GM20000 (cell line): ENCODE measurements at regions not wholly inside any gene's neighbourhood (a gene's known extent, or its start where the extent isn't known, plus 50 kb on each side); places are given as distances from the start of the nearest gene placed in this dataset.
A peak's percentile ranks its signal among the peaks of the same experiment; 100 is the strongest.
"Not testable (repeated sequence)": the region's sequence is repeated elsewhere in the genome, so short reads cannot be mapped to it uniquely, and the experiment has no call there.

Source experiments
- DNase-seq: peaks from one replicate; pipeline ENCODE4 v3.0.0; 2012; ENCODE audit warnings: low spot score
- CTCF ChIP-seq: IDR thresholded peaks from 2 replicates; pipeline ENCODE4 v1.5.1; 2012; ENCODE audit warnings: mild to moderate bottlenecking, control low read depth; ENCODE audit errors: extremely low read depth, missing control alignments

DNA sequence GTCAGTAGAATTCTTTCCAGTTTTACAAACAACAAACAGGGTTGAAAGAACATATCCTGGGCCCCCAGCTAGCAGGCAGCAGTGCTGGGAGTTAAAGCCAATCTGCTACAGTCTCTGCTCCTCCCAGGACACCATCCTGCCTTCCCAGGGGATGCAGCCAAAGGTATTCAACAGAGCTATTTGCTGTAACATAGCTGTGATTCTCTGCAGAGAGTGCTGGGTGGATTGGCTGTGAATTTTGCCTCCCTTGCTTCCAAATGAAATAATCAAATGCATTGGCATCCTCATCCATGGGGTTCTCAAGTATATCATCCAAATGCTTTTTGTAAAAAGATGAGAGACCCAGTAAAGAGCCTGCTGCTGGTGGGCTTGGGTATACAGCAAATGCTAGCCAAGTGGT lies 124.3 kb downstream of the NPIPB5 start:
- no peak for DNase-seq
- TF ChIP-seq CTCF = no peak

DNA sequence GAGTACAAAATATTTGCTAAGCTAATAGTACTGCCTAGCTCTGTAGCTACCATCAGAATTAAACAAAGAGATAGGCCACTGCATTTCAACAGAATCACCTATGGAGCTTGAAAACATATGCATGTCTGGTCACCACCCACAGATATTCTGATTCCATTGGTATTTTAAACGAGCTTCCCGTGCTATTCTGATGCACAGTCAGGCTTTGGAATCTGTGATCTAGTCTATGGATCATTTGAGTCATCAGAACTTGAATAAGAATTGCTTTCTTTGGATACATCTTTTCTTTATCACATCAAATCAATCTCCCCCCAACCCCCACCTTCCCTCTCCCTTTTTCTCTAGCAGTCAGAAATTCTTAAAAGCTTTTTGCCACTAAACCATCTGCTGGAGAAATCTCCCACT lies 124.7 kb downstream of the NPIPB5 start:
- DNase-seq = no peak
- no peak for TF ChIP-seq CTCF

DNA sequence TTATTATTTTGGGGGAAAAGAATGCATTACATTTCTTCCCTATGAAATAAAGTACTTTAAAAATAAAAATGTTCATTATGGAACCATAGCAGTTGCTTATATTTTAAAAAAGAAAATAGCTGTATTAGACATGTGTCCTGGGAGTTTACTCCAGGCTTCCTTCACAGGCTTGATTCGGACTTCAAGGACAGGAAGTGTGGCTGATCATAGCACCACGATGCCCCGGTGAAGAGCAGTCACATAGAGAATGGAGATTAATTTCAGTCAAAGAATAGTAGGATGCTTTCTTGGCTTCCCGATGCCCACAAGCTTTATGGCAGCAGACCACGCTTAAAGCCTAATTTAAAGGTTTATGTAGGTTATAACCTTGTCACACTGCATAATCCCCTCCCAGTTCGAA lies 125.1 kb downstream of the NPIPB5 start:
- no peak for TF ChIP-seq CTCF
- DNase-seq = no peak

DNA sequence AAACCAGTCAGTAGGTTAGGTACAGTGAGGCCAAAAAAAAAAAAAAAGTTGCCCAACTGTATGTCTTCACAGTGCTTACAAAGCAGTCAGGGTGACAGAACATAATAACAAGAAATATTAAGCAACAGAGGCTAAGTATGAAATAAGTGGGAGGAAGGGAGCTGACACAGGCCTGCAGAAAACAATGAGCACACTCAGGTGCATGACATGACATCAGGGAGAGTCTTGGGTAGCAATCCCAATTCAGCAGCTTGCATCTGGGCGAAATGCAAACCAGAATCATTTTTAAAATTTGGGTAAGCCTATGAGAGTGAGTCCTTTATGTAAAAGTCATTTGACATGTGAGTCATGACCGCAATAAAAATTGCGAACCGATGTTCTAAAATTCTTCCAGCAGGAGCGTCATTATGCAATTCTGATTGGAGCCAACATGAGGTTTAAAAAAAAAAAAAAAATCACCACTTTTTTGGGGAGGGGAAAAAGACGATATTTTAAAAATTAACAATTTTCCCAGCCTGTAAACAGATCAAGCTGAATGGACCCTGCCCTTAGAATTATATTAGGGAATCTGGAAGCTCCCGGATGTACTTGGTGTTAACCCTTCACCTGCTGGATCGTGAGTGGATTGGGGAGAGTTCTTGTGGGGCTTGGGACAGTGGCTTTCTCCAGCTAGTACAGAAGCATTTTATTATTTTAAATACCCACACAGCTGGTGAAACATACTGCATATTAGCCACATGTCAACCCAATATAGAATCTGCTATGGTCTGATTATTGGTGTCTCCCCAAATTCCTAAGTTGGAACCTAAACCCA lies 127.9 kb downstream of the NPIPB5 start:
- DNase-seq = no peak
- no peak for TF ChIP-seq CTCF

- no peak for TF ChIP-seq CTCF
- DNase-seq = peak; percentile 36
These were observed 130.5 kb downstream of the NPIPB5 start for GRCh38 chr16:22641131-22641628.

DNA sequence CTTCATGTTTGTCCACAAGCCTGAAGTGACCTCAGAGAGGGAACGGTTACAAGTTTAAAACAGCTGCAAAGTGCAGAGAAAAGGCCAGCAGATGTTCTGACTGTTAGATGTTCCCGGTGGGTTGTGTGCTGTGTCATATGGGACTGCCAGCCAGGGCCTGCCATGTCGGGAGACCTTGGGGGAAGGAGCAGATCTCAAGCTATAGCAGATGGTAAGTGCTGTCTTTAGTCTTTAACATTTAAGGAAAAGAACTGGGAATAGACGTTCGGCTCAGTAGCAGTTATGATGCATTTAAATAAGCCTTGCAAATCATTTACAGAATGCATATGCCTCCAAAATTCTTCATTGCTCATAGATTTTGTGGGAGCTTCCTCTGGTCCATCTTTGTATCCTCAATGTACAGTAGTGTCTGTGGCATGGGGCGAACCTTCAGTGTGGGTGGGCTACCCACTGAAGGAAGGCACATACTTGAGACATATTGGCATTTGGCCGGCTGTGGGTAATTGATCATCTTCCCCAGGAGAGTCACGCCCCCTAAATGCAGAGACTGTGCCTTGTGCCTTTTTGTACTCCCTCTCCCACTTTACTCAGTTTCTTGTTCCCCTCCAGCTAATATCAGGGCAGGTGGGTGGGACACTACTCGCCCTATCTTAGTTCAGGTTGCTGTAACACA lies 131.9 kb downstream of the NPIPB5 start:
- no peak for DNase-seq
- no peak for TF ChIP-seq CTCF

DNA sequence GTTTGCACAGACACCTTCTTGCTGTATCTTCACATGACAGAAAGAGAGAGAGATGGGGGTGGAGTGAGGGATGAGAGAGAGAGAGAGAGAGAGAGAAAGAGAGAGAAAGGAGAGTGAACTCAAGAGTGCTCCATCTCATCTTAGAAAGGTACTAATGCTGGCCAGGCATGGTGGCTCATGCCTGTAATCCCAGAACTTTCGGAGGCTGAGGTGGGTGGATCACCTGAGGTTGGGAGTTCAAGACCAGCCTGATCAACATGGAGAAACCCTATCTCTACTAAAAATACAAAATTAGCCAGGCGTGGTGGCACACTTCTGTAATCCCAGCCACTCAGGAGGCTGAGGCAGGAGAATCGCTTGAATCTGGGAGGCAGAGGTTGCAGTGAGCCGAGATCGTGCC lies 132.5 kb downstream of the NPIPB5 start:
- DNase-seq = not testable (repeated sequence)
